Bronchial epithelial cell (primary cell): ENCODE measurements at regions not wholly inside any gene's neighbourhood (a gene's known extent, or its start where the extent isn't known, plus 50 kb on each side); places are given as distances from the start of the nearest gene placed in this dataset.

Source experiments
- DNase-seq: peaks from one replicate; pipeline ENCODE4 v3.0.0-alpha.2; 2010; ENCODE audit warnings: low read depth
- FAIRE-seq: peaks from 2 replicates; lab custom pipeline; 2011; peaks lifted over from hg19 to GRCh38; lab: Jason Lieb, UNC
- H3K27me3 ChIP-seq: 2 replicates; pipeline ENCODE4 v1.5.1; 2011; ENCODE audit warnings: low read length; ENCODE audit not compliant: control insufficient read depth, insufficient read depth
- H3K36me3 ChIP-seq: 2 replicates; pipeline ENCODE4 v1.5.1; 2011; ENCODE audit warnings: low read length; ENCODE audit not compliant: control insufficient read depth, insufficient read depth
- H3K4me3 ChIP-seq: 2 replicates; pipeline ENCODE4 v1.5.1; 2011; ENCODE audit warnings: mild to moderate bottlenecking, low read depth, low read length, control low read depth
- TF ChIP-seq, protein P1 (sequence below): IDR thresholded peaks from 2 replicates; pipeline ENCODE4 v1.5.1; 2011; ENCODE audit warnings: mild to moderate bottlenecking, moderate library complexity, low read length, control low read depth, inconsistent platforms; ENCODE audit not compliant: insufficient read depth, severe bottlenecking

DNA sequence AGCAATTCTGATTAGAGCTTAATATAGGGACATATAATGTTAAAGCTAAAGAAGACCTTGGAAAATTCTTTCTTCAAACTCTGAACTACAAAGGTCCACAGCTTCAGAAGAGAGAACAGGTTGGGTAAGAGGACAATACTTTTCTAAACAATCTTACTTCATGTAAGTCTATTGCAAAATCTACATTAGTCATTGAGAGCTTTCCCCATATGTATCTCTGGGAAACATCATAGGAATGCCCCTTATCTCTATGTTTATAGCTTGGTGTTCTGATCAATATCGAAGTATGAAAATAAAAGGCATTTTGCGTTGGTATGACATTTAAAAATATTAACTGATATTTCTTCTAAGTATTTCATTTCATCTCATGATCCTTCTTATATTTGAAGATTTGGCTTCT is 962.6 kb downstream of the AACS start:
- TF ChIP-seq, protein P1, sequence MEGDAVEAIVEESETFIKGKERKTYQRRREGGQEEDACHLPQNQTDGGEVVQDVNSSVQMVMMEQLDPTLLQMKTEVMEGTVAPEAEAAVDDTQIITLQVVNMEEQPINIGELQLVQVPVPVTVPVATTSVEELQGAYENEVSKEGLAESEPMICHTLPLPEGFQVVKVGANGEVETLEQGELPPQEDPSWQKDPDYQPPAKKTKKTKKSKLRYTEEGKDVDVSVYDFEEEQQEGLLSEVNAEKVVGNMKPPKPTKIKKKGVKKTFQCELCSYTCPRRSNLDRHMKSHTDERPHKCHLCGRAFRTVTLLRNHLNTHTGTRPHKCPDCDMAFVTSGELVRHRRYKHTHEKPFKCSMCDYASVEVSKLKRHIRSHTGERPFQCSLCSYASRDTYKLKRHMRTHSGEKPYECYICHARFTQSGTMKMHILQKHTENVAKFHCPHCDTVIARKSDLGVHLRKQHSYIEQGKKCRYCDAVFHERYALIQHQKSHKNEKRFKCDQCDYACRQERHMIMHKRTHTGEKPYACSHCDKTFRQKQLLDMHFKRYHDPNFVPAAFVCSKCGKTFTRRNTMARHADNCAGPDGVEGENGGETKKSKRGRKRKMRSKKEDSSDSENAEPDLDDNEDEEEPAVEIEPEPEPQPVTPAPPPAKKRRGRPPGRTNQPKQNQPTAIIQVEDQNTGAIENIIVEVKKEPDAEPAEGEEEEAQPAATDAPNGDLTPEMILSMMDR: no peak
- H3K4me3 ChIP-seq: no peak overlapping the region

DNA sequence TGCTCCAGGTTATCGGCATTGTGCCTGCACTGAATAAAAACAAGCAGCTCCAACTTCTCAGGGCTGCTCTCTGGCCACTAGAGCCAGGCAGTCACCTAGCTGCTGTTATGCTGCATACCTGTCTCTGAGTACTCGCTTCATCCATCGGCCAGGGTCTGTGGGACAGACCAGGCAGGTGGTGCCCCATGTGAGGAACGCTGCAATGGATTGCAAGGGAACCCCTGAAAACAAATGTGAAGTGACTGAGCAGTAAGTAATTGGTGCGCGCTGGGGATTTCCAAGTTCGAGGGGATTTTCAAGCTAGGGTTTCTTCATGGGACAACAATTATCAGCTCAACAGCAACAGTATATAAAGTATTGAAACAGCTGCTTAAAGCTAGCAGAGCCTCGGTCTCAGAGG is 965.3 kb downstream of the AACS start:
- Histone ChIP-seq H3K27me3 (no peaks in the 10 kb centered on the region), H3K4me3 (no peak overlapping the region), H3K36me3 (no peaks in the 10 kb centered on the region)
- FAIRE-seq: no peak
- TF ChIP-seq, protein P1: no peak
- DNase-seq: no peak

More for the DNA sequence above, 962.6 kb downstream of the AACS start:
- Histone ChIP-seq H3K36me3 (no peaks in the 10 kb centered on the region), H3K27me3 (no peaks in the 10 kb centered on the region)
- no peak for FAIRE-seq
- peak; percentile 13 for DNase-seq

DNA sequence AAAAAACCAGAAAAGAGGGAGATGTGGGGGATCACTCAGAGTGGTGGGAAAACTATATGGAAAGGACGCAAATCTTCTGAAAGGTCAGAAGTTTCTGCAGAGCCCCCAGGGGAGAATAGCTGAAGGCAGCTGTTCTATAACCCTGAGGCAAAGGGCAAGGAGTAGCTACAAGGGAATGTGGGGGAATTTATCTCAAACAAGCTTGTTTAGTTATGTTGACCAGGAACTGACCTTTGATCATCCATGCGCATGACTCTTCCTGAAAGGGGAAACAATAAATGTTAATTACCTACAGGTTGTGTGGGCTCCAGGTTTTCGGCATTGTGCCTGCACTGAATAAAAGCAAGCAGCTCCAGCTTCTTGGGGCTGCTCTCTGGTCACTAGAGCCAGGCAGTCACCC is 968.5 kb downstream of the AACS start:
- FAIRE-seq (no peak), DNase-seq (no peak)
- Histone ChIP-seq H3K36me3 (no peaks in the 10 kb centered on the region), H3K4me3 (no peak overlapping the region), H3K27me3 (no peaks in the 10 kb centered on the region)
- TF ChIP-seq, protein P1: no peak

DNA sequence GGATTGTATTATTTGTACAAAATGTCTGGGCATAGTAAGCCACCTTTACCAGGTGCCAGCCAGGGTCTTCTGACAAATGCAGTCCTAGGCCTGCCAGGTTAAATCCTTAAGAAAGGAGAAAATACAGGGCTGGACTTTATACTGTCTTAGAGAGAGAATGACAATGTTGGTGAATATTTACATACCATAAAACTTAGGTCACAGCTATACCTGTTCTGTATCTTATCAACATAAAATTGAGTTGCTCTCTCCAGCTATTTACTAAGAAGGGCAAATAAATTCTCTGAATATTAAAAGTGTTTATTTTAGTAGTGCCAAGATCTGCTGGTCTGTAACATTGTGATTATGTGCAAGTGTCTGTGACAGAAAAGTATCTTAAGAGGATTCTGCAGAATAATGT is 971.1 kb downstream of the AACS start:
- H3K4me3 ChIP-seq: no peak overlapping the region
- no peaks in the 10 kb centered on the region for H3K36me3 ChIP-seq
- TF ChIP-seq, protein P1: no peak
- no peak for FAIRE-seq
- DNase-seq: no peak
- H3K27me3 ChIP-seq: no peaks in the 10 kb centered on the region

DNA sequence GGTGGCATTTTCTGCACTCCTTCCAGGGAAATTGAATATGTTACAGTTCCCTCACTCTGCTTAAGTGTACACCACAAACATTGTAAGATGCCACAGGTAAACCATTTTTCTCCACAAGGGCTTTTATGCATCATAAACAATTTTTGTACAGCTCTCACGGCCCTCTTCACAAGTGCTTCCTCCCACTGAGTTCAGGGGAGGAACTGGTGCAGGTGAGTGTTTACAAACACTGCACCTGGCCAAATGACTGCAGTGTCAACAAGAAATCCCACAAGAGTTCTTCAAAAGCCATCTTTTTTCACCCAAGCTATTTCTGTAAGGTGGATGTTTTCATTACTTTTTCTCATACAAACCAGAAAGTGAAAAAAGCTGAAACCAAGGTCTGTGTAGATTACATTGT is 973.2 kb downstream of the AACS start:
- FAIRE-seq (no peak), DNase-seq (no peak)
- H3K4me3 ChIP-seq: no peak overlapping the region
- H3K36me3 ChIP-seq: no peaks in the 10 kb centered on the region
- H3K27me3 ChIP-seq: no peaks in the 10 kb centered on the region
- TF ChIP-seq, protein P1: no peak

DNA sequence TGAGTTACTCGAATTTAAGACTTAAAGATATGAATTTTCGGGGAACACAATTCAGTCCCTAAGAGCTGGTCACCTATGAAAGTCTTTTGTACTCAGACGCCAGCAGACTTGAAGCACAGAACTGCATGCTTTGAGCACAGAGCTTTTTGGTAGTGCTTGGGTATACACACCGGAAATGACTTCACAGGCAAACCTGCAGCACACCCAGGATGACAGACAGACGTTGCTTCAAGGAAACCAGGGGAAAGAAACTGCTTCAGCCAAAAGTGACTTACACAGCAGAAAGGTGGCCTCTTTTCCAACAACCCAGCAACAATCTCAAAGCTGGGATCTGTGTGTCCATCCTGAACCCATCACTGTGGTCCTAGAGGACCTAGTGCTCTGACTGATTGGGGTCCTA is 975.1 kb downstream of the AACS start:
- FAIRE-seq: peak; percentile 62

More for the DNA sequence above, 975.1 kb downstream of the AACS start:
- Histone ChIP-seq H3K4me3 (no peak overlapping the region), H3K27me3 (no peaks in the 10 kb centered on the region), H3K36me3 (no peaks in the 10 kb centered on the region)
- DNase-seq: no peak
- TF ChIP-seq, protein P1: no peak
